HG03135 (cell line): ENCODE measurements at regions not wholly inside any gene's neighbourhood (a gene's known extent, or its start where the extent isn't known, plus 50 kb on each side); places are given as distances from the start of the nearest gene placed in this dataset.

Source experiments
- ATAC-seq: cut with Tn5 transposase; IDR thresholded peaks from one replicate; pipeline ENCODE4 v1.9.1; 2021; ENCODE audit warnings: mild to moderate bottlenecking, moderate library complexity; ENCODE audit not compliant: unreplicated experiment

DNA sequence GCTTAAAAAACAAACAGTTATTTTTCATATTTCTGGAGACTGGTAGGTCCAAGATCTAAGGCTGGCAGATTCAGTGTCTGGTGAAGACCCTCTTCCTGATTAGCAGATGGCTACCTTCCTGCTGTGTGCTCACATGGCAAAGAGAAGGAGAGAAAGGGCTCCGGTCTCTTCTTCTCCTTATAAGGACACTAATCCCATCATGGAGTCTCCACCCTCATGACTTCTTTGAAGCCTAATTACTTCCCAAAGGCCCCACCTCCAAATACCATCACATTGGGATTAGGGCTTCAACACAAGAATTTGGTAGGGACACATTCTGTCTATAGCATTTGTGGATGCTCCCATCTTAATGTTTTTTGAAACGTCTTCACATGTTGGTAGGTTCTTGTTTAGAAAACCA lies 391.1 kb downstream of the TMEM161B start:
- ATAC-seq, result no peak

DNA sequence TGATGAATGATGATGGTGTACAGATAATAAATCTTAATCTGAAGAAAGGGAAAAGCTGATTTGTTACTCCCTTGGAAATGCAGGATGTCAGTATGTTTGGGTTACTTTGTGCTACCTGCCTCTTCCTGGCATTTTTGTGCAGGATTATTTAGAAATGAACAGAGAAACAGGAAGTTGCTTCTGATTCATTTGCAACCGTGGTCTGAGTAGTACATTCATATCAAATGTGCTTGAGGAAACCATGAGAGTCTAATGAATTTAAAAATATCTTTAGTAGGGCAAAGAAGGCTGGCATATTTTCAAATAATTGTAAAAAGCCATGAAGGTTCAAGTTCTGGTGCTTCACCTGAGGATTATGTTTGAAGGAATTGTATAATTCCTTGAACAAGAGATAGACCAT lies 391.6 kb downstream of the TMEM161B start:
- no peak for ATAC-seq

DNA sequence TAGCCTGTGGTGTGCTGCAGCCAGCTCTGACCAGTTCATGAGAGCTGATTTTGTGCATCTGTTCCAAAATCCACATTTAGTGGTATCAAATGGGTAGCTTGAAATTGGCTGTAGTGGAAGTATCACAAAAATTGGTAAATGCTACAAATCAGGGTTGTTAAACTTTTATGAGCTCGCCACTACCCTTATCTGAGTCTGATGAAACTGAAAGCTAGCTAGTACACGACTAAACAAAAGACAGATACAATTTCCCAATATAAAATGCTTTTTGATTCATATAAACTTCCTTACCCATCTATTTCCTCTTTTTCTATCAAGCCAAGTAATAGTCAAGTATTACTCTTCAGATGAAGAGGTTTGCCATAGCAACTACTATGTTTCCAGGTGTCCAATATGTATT lies 392.0 kb downstream of the TMEM161B start:
- no peak for ATAC-seq

DNA sequence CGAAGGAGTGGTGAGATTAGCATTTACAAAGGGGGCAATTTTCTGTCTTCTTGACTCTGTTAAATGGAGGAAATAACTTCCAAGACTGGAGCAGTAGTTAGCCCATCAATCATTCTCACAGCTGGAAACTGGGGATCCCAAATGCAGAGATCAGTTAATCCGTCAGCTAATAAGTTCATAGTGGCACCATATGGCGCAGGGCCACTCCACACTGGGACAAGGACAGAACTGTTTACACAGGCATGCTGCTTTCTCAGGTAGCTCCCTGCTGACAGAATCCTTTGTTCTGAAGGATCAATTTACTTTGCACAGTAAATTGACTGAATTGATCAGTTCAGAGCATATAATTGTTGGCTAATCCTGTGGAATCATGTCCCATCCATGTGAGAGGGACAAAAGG lies 395.7 kb downstream of the TMEM161B start:
- no peak for ATAC-seq

DNA sequence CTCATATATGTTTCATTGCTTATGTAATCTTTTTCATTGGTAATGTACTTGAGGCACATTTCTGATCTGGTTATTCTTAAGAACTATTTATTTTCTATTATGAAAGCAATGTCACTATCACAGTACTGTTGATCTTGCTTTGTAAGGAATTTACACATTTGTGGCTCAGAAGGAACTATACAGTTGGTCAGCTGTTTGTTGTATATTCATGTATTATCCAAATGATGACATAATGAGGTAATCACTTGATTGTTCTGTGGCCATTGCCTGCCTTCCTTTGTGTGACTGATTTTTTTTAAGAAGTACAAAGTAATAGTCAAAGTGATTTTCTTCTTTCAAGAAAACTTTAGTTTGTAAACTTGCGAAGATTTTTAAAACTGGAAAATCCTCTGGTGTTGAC lies 399.9 kb downstream of the TMEM161B start:
- ATAC-seq, result no peak

DNA sequence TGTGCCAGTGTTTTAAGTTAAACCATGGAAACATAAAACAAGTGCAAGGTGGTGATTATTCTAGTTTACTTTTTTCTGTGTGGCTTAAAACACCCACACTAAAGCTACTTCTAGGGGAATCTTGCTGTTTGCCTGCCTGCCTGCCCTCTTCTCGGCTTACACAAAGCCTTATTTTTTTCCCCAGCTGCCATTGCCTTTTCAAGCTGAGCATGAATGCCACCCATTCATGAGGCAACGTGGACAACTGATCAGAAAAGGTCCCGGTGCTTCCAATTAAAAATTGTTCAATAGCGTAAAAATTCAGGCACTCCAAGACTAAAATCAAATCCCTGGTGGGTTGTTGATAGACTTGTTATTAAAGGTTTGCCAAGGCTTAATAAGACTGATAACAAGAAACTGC lies 401.4 kb downstream of the TMEM161B start:
- ATAC-seq, result no peak

DNA sequence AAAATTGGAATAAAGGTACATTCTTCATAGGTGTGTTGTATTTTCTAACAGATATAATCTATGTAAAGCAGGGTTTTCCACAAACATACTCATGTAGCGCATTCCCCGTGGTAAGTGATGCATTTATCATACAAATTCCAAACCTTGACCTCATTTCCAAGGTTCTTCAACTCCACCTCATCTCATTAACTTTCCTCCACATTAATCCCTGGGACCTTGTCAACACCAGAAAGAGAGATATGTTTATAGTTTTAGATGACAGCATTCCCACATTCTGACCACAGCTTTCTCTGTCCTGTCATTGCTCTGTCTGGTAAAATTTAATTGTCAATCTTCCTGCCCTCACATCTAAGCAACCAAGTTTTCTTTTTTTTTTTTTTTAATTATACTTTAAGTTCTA lies 415.1 kb downstream of the TMEM161B start:
- ATAC-seq, result no peak

DNA sequence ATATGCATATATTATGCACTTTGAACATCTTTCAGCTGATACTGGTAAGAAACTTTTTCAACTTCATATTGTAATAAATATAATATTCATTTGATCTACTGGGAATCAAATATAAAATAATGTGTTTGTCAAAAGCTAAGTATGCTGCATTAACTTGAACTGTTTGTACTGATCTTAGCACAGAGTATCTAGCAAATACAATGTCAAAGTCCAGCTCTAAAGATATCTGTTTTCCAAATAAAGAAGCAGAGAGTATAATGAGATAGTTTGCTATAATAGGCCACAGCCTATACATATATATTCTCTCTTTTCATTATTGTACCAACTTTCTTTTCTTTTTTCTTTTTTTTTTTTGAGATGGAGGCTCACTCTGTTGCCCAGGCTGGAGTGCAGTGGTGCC lies 417.0 kb downstream of the TMEM161B start:
- ATAC-seq, result no peak

DNA sequence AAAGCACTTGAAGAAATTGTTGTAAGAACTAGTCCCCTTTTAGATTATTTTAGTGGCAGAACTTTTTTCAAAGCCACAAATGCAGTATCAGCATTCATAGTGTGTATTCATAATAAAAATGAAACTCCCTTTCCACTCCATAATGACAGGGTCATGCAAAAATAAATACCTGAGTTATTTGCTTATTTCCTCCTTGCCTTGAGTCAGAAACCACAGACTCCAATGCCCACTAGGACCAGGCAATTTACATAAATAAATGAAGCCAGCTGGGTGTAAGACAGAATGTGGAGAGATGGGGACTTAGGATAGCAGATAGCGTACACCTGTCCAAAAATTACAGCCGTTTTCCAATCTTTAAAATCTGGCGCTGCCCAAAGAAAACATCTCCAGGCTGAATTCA lies 417.8 kb downstream of the TMEM161B start:
- no peak for ATAC-seq

DNA sequence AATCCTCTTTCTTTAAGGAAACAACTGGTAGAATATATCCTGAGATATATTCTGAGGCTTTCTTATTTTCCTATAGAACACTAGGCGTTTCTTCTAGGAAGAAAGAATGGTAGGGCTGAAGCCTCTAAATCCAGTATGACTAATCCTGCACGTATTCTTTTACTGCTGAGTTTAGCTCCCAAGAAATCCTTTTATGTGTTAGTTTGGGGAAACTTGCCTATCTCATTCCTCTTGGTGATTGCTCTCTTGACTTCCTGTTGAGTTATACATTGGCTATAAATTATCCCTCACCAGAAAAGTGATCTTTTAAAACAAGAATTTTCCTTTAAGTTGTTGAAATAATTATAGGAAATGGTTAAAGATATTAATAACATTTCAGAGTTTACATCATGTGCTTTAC lies 422.9 kb downstream of the TMEM161B start:
- ATAC-seq, result no peak

DNA sequence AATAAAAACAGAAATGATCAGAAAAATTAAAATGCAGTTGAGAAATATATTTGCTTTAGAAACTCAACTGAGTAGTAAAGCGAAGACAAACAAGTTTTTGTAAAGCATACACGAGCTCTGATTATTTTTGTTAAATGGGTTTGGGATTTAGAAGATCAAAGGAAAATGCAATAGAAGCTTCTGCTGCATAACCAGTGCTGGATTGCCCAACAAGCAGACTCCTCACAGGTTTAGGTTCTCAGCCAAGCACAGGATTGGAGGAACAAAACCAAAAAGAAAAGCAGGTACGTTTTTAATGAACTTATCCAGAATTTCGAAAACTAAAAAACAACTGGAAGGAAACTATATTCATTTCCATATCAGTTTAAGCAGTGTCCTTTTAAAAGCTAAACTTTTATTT lies 423.8 kb downstream of the TMEM161B start:
- no peak for ATAC-seq

DNA sequence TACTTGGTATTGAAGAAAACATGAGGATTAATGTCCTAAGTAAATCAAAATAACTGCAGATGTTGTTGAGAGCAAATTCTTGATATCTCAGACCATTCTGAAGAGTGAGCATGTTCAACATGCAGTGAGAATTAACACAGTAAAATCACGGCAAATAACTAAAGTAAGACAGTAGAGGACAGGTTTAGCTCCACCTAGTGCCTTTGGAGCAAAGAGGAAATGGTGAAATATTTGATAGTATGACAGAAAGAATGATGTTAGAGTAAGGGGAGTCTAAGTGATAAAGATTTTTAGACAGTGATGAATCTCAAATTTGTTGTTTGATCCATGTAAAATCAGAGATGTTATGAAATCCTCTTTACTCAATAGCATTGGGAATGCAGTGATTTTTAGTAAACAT lies 424.2 kb downstream of the TMEM161B start:
- ATAC-seq, result no peak

DNA sequence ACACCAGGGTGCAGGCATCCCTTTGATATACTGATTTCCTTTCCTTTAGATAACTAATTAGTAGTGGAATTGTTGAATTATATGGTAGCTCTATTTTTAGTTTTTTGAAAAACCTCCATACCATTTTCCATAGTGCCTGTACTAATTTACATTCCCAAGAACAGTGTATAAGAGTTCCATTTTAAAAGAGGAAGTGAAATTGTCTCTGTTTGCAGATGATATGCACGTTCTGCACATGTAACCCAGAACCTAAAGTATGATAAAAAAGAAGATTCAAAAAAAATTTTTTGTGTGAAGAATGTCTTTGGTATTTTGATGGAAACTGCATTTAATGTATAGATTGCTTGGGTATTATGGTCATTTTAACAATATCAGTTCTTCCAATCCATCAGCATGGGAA lies 424.0 kb upstream of the CCNH start:
- ATAC-seq, result no peak

DNA sequence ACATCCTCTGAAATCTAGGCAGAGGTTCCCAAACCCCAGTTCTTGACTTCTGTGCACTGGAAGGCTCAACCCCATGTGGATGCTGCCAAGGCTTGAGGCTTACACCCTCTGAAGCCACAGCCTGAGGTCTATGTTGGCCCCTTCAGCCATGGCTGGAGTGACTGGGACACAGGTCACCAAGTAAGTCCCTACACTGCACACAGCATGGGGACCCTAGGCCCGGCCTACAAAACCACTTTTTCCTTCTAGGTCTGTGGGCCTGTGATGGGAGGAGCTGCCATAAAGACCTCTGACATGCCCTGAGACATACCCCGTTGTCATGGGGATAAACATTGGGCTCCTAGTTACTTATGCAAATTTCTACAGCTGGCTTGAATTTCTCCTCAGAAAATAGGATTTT lies 418.8 kb upstream of the CCNH start:
- no peak for ATAC-seq

DNA sequence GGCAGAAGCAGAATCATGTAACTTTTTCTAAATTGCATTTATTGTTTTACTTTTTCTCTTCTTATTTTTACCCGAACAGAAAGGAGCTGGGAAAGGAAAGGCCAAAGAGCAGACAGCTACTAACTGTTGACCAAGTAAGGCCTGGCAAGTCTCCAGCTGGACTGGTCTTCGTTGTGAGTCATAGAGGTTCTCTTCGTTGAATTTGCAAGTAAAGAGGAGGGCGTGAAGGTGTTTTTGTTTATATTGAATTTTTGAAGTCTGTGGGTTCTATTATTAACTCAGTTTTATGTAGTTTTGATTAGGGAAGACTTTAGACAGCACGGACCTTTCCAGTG lies 416.5 kb upstream of the CCNH start:
- no peak for ATAC-seq

DNA sequence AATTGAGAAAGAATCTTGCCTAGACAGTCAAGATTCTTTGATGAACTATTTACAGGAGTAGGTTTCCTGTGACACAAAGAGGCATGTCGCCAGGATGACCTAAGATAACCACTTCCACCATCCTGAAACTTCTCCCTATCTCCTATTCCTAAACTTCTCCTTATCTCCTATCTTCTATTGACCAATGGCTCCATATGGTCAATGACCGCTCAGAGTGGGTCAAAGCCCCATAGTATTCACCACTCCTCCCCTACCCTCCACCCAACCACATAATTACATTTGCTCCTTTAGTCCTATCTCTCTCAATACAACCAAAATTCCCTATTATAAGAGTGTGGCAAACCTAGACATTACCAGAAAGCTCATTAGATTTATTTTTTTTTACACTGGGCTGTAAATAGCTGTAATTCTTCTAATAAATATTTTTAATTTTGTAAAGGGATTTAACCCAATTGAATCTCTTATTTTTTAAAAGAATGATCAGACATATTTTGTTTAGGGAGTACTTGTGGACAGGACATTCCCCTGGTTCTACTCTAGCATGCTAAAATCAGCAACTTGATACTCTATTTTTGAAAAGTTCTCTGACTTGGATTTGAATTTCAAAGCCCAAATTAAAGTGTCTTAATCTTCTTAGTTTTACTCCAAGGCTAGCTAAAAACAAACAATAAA lies 416.0 kb upstream of the CCNH start:
- no peak for ATAC-seq

DNA sequence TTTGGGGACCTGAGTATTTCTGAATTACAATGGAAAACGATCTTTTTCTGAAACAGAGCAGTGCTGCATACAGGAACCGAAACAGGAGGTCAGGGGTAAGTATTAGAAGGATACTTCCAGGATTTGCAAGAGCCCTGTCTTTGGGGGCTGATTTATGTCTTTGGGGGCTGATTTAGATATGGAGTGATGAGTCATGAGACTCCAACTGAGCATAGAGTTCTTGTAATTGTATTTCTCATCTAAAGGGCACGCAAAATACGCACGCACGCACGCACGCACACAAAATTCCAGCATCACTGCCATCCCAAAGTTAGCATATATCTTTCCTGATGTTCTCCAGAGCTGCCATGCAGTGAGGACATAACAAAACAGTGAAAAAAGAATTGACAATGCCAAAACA lies 414.8 kb upstream of the CCNH start:
- ATAC-seq, result no peak

DNA sequence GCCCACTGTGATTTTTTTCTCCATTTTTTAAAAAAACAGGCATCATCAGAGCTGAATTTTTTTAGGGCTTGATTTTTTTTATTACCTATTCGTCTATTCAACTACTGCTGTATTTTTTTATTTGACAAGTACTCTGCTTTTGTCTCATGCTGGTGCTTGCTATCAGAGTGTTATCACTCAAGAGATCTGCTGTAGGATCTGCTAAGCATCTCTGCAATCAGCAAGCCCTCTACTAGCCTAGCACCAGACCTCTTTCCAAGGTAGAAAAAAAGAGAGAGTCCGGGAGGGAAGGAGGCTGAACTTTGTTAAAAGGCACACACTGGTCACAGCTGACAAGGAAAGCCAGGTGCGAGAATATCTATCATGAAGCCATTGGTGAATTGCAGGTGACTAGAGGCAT lies 413.8 kb upstream of the CCNH start:
- ATAC-seq, result no peak

DNA sequence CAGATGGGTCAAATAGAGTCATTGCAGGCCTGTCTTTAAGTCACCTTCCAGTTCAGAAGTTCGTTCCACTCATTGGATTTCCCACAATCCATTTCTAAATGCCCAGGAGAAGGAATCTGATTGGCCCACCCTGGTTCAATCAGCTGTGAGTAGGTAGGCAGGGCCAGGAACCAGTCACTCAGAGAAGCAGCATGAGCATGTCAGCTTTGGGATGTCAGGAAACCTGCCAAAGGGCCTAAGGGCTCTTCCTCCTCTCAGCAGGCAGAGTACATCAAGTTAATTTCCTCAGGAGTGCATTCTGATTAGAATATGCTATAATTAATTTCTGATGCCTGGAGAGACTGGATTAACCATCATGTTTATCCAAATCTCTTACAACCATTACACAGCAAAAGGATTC lies 412.9 kb upstream of the CCNH start:
- no peak for ATAC-seq

DNA sequence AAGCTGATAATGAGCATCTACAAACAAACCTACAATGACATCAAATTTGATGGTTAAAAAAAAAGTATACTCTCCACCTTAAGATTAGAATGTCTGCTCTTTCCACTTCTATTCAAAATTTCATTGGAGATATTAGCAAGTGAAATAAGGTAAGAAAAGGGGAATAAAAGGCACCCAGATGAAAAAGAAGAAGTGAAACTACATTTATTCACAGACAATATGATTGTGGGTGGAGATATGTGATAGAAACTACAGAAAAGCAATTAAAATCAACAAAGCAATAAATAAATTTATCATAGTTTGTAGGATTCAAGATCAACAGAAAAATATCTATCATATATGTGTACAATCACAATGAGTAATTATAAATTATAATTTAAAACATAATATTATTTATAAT lies 395.1 kb upstream of the CCNH start:
- no peak for ATAC-seq

DNA sequence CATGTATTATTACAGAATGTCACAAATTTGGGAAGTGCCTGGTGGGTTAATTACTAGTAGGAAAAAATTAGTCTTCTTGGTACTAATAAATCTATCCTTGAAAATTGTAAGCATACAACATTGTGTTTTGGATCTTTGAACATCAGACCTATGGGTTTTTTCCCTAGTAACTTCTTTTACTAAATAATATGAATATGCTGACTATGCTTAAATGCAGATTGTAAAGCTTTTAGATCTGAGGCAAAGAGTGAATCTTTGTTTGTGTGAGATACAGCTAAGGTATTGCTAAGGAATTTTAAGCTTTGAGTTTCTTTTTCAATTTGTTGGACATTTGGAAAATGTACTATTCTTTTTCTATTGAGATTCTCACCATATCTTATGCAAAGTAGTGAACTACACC lies 390.6 kb upstream of the CCNH start:
- ATAC-seq, result no peak

DNA sequence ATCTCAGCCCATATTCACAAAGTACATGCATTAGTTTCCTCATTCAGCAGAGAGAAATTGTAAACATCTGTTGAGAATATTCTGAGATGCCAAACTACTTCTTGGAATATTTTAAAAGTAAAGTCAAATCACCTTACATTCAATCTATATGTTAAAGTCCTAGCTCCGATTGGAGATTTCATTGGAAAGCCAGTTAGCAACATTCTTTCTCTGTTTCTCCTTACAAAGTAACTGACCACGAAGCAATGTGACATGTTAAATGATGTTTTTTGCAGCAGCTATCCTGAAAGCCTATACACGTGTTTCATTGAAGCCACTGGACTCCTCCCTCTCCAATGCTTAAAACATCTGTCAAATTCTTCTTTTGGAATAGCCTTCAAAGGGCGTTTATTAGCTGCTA lies 379.1 kb upstream of the CCNH start:
- ATAC-seq, result no peak

DNA sequence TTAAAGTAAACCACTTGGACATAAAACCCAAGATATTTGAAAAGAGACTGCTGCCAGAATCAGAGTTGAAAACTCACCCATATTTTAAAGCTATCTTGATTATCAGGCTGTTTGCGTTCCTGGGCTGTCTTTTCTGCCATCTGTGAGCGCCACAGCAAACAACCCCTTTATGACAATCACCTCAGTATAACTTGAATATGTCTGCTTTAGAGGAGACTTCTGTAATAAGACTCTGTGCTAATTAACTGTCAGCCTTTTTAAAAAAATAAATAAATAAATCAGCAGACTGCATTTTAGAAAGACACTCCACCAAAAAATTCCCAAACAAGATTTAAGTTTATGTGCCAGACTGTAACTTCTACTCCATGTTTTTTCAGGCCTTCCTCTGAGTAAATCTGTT lies 375.7 kb upstream of the CCNH start:
- ATAC-seq, result no peak
